Spleen (tissue), 11 donors: ENCODE measurements at regions not wholly inside any gene's neighbourhood (a gene's known extent, or its start where the extent isn't known, plus 50 kb on each side); places are given as distances from the start of the nearest gene placed in this dataset.

Experiments used
- DNase-seq: peaks from one replicate; pipeline ENCODE4 v3.0.0-alpha.2; 2020
- H3K27ac ChIP-seq, 8 donors: fragments of 200-600 bp; sonication (generic) in 7 of 8; 1 replicate in 4 of 8; 2 replicates in 4 of 8; pipeline versions ENCODE4 v1.5.0 to v1.8.0; 2016 to 2021; ENCODE audit warnings: inconsistent platforms in 4 of 8, mild to moderate bottlenecking in 4 of 8, moderate library complexity in 1 of 8
- H3K27me3 ChIP-seq, 7 donors: fragments of 200-600 bp; sonication (generic) in 6 of 7; replicated peaks in 1 of 7; 1 replicate in 4 of 7; 2 replicates in 3 of 7; pipeline versions ENCODE4 v1.5.0 to v1.8.0; 2016 to 2021; ENCODE audit warnings: inconsistent platforms in 3 of 7, mild to moderate bottlenecking in 1 of 7
- H3K36me3 ChIP-seq, 6 donors: fragments of 200-600 bp; sonication (generic) in 5 of 6; 1 replicate in 4 of 6; 2 replicates in 2 of 6; pipeline versions ENCODE4 v1.5.0 to v1.8.0; 2016 to 2021; ENCODE audit warnings: inconsistent platforms in 2 of 6
- H3K4me1 ChIP-seq, 6 donors: fragments of 200-600 bp; sonication (generic) in 5 of 6; 1 replicate in 3 of 6; 2 replicates in 3 of 6; pipeline versions ENCODE4 v1.5.0 to v1.8.0; 2016 to 2021; ENCODE audit warnings: inconsistent platforms in 3 of 6
- H3K4me3 ChIP-seq, 8 donors: fragments of 200-600 bp; sonication (generic) in 7 of 8; 1 replicate in 4 of 8; 2 replicates in 4 of 8; pipeline versions ENCODE4 v1.5.0 to v1.8.0; 2016 to 2021; ENCODE audit warnings: inconsistent platforms in 4 of 8, mild to moderate bottlenecking in 4 of 8, moderate library complexity in 2 of 8
- H3K9me3 ChIP-seq, 8 donors: fragments of 200-600 bp; sonication (generic) in 7 of 8; 1 replicate in 4 of 8; 2 replicates in 4 of 8; pipeline versions ENCODE4 v1.5.0 to v1.8.0; 2016 to 2021; ENCODE audit warnings: inconsistent platforms in 4 of 8
- POLR2A ChIP-seq, 3 donors: fragments of 450-650 bp; IDR thresholded peaks; one replicate each; pipeline ENCODE4 v1.5.1; 2017; ENCODE audit warnings: antibody characterized with exemption in 3 of 3, mild to moderate bottlenecking in 1 of 3
- POLR2AphosphoS5 ChIP-seq, 3 donors: sonication (generic); formaldehyde crosslinking; IDR thresholded peaks; one replicate each; pipeline ENCODE4 v1.5.1; 2017; ENCODE audit warnings: antibody characterized with exemption in 3 of 3
- WGBS, 5 donors: extraction: QIAGEN DNeasy Blood & Tissue Kit in 3 of 5; methylation state at CpG; one replicate each; pipeline versions ENCODE4 v1.1.5 to v1.1.7; 2013 to 2018; 5-methylcytosine and 5-hydroxymethylcytosine counted together
- intact Hi-C: fragments of 100-400 bp; cut with DNase I; formaldehyde crosslinking; loops from one replicate; pipeline ENCODE4 v1.15.0; 2023; ENCODE audit warnings: low total_unique reads
- TF ChIP-seq, protein P1 (sequence below), 11 experiments: fragments of 200-600 bp in 7 of 11; fragments of 450-650 bp in 4 of 11; sonication (generic) in 4 of 11; IDR thresholded peaks in 8 of 11; conservative IDR thresholded peaks in 3 of 11; 1 replicate in 7 of 11; 2 replicates in 4 of 11; pipeline versions ENCODE4 v1.4.0 to v1.8.0; 2016 to 2021; ENCODE audit warnings: antibody characterized with exemption in 11 of 11, inconsistent platforms in 4 of 11, mild to moderate bottlenecking in 1 of 11
- donor health status: healthy with polysubstance abuse.
- donor health status: DM: no; HTN: no; CAD: no; lungs with moderate emphysema.
- donor health status: DM: no; HTN: no; CAD: no.
- donor health status: Bipolar disorder and iron deficiency.
- donor health status: healthy.
- donor health status: DM: no; HTN: no; CAD: no.
- donor health status: DM: yes; HTN: yes; CAD: no.

DNA sequence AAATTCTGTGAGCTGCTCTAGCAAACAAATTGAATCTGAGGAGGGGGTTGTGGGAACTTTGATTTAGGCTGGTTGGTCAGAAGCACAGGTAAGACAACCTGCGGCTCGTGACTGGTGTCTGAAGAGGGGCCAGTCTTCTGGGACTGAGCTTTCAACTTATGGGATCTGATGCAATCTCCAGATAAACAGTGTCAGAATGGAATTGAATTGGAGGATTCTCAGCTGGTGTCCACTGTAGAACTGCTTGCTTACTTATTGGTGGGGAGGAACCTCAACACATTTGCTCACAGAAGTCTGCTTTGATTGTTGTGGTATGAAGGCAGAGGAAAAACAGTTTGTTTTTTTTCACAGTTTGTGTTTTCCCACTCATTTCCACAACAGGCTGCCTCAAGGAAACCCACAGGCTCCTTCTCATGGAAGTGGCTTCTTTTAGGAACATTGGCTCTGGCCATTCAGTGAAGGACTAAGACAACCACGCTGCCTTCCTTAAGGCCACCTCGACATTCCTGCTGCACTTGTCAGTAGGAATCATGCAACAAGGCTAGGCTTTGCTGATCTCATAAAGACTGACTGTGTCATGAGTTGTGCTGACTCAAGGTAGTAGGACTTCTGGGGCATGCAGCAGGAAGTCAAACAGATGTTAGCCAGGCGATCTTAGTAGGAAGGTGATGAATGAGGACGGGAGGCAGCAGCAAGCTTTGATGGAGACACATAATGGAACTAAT is 104.7 kb downstream of the TSN start:
- Histone ChIP-seq H3K27me3 (peaks cover 0 to 18% (median 0%) of the 10 kb centered on the region in 7 donors), H3K4me1 (no peaks in the 10 kb centered on the region), H3K4me3 (no peak overlapping the region), H3K9me3 (no peaks in the 10 kb centered on the region), H3K27ac (no peak overlapping the region), H3K36me3 (no peaks in the 10 kb centered on the region)
- intact Hi-C loops = no loop called here
- TF ChIP-seq POLR2A (IDR thresholded peaks at IDR 0.05) = no peak
- TF ChIP-seq POLR2AphosphoS5 (IDR thresholded peaks at IDR 0.05) = no peak
- TF ChIP-seq, protein P1, sequence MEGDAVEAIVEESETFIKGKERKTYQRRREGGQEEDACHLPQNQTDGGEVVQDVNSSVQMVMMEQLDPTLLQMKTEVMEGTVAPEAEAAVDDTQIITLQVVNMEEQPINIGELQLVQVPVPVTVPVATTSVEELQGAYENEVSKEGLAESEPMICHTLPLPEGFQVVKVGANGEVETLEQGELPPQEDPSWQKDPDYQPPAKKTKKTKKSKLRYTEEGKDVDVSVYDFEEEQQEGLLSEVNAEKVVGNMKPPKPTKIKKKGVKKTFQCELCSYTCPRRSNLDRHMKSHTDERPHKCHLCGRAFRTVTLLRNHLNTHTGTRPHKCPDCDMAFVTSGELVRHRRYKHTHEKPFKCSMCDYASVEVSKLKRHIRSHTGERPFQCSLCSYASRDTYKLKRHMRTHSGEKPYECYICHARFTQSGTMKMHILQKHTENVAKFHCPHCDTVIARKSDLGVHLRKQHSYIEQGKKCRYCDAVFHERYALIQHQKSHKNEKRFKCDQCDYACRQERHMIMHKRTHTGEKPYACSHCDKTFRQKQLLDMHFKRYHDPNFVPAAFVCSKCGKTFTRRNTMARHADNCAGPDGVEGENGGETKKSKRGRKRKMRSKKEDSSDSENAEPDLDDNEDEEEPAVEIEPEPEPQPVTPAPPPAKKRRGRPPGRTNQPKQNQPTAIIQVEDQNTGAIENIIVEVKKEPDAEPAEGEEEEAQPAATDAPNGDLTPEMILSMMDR (IDR thresholded peaks at IDR 0.05 in 8 of 11, conservative IDR thresholded peaks at IDR 0.05 in 3 of 11) = no peak
- DNase-seq = no peak
- WGBS, 5 donors = 56 to 72% (median 68%) methylated on average over 6 of the region's 6 CpGs

DNA sequence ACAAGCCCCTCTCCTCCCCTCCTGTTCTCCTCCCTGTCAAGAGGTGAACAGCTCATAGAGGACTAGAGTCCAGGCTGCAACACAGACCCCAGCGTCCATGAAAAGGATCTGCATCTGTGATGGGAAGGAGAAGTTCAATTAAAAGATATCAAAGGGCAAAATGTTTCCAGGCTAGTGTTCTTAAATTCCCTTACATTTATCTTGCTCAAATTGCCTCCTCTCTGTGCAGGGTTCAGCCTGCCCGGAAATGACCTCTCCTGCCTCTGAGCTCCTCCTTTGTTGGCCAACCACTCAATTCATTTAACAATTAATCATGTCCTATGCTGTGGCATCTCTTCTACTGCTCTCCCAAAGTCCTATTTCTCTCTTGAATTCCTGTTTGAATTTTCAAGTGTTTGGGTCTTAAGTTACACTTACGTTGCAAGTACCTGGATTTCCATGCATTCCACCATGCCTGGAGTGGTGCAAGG is 105.3 kb downstream of the TSN start:
- H3K36me3 ChIP-seq = no peaks in the 10 kb centered on the region
- DNase-seq = no peak
- no peaks in the 10 kb centered on the region for H3K9me3 ChIP-seq
- TF ChIP-seq, protein P1 (IDR thresholded peaks at IDR 0.05 in 8 of 11, conservative IDR thresholded peaks at IDR 0.05 in 3 of 11) = no peak
- TF ChIP-seq POLR2A (IDR thresholded peaks at IDR 0.05) (no peak), POLR2AphosphoS5 (IDR thresholded peaks at IDR 0.05) (no peak)
- no peak overlapping the region for H3K4me3 ChIP-seq
- no peaks in the 10 kb centered on the region for H3K4me1 ChIP-seq
- H3K27ac ChIP-seq = no peak overlapping the region
- intact Hi-C loops = no loop called here
- H3K27me3 ChIP-seq = peaks cover 0 to 18% (median 0%) of the 10 kb centered on the region in 7 donors
- WGBS, 5 donors = 52 to 66% (median 61%) methylated on average over 3 of the region's 3 CpGs

DNA sequence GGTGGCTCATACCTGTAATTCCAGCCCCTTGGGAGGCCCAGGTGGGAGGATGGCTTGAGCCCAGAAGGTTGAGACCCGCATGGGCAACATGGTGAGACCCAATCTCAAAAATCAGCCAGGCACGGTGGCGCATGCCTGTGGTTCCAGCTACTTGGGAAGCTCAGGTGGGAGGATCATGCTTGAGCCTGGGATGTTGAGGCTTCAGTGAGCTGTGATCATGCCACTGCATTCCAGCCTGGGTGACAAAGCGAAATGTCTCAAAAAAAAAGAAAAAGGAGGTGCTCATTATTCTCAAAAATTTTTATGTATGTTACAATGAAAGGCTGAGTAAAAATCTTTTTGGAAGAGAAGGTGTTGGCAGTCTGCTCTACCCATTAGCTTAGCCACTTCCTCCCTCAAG is 106.8 kb downstream of the TSN start:
- Histone ChIP-seq H3K4me3 (no peak overlapping the region), H3K36me3 (no peaks in the 10 kb centered on the region), H3K27me3 (peaks cover 0 to 18% (median 0%) of the 10 kb centered on the region in 7 donors), H3K27ac (no peak overlapping the region), H3K4me1 (no peaks in the 10 kb centered on the region), H3K9me3 (no peaks in the 10 kb centered on the region)
- WGBS, 5 donors = 86 to 99% (median 89%) methylated on average over 4 of the region's 4 CpGs
- intact Hi-C loops = no loop called here
- DNase-seq = no peak
- no peak for TF ChIP-seq POLR2AphosphoS5 (IDR thresholded peaks at IDR 0.05)
- TF ChIP-seq, protein P1 (IDR thresholded peaks at IDR 0.05 in 8 of 11, conservative IDR thresholded peaks at IDR 0.05 in 3 of 11) = no peak
- no peak for TF ChIP-seq POLR2A (IDR thresholded peaks at IDR 0.05)

DNA sequence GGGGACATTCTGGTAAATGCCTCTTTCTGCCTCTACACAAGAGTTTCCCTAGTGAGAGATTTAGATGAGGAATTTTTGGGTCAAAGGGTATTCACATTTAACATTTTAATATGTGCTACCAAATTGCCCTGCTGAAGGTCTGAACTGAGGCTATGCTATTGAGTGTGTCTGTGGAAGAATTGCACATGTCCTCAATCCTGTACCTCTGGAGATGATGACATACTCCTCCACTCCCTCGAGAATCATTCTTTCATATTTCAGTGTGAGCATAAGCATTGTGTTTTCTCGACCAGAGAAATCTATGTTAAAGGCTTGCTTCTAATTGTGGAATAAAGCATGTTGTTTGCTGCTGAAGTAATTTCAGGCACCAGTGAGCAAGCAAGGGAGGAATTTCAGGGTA is 110.5 kb downstream of the TSN start:
- H3K27me3 ChIP-seq = peaks cover 0 to 12% (median 0%) of the 10 kb centered on the region in 7 donors
- no peaks in the 10 kb centered on the region for H3K9me3 ChIP-seq
- H3K36me3 ChIP-seq = no peaks in the 10 kb centered on the region
- no peak for DNase-seq
- TF ChIP-seq, protein P1 (IDR thresholded peaks at IDR 0.05 in 8 of 11, conservative IDR thresholded peaks at IDR 0.05 in 3 of 11) = no peak
- H3K4me1 ChIP-seq = no peaks in the 10 kb centered on the region
- intact Hi-C loops = no loop called here
- 33 to 81% (median 60%) methylated on average over 1 to 2 of the region's 2 CpGs for WGBS, 5 donors
- H3K4me3 ChIP-seq = no peak overlapping the region
- no peak overlapping the region for H3K27ac ChIP-seq
